GM12874 (cell line): ENCODE measurements at regions not wholly inside any gene's neighbourhood (a gene's known extent, or its start where the extent isn't known, plus 50 kb on each side); places are given as distances from the start of the nearest gene placed in this dataset.

Source experiments
- CTCF ChIP-seq: IDR thresholded peaks from 2 replicates; pipeline ENCODE4 v1.5.1; 2011; ENCODE audit warnings: low read depth, mild to moderate bottlenecking, control low read depth, low read length, moderate library complexity; ENCODE audit not compliant: insufficient read depth

GRCh38 chr16:50455288-50455845, 86.6 kb upstream of the BRD7 start:
- TF ChIP-seq CTCF, result no peak

DNA sequence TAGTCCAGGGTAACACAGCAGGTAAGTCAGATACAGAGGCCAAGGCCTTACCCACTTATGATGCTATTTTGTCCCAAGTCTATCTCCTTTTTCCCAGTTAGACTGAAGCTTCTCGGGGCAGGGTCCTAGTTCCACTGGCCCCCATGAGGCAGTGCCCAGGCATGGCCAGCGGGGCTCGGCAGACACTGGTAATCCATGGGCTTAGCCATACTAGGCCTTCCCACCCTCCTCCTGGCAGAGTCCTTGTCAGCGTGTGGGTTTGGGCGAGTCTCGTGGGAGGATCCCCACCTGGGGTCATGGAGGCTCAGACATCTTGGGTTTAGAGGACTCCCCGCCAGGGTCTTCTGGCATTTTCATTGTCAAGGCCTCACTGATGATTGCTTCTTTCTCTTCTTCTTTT, 84.7 kb upstream of the BRD7 start:
- TF ChIP-seq CTCF, result no peak

DNA sequence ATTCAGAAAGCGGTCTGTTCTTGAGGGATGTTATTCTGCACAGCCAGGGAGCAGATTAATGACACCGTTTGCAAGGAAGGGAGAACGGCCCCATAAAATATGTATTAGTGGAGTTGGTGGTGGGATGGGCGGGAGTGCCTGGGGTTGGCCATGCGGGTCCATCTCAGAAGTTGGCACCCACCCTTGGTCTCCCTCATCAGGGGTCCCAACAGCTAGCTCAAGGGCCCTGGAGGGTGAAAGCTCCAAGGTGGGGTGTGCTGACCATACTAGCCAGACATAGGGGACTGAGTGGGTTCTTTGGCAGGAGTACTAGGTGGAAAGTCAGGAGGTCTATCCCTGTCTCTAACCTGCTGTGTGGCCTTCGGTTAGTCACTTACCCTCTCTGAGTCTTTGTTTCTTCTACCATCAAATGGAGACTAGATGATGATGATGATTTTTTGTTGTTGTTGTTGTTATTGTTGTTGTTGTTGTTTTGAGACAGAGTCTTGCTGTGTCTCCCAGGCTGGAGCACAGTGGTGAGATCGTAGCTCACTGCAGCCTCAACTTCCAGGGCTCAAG, 83.2 kb upstream of the BRD7 start:
- no peak for TF ChIP-seq CTCF

GRCh38 chr16:50450957-50451356, 82.2 kb upstream of the BRD7 start:
- no peak for TF ChIP-seq CTCF

DNA sequence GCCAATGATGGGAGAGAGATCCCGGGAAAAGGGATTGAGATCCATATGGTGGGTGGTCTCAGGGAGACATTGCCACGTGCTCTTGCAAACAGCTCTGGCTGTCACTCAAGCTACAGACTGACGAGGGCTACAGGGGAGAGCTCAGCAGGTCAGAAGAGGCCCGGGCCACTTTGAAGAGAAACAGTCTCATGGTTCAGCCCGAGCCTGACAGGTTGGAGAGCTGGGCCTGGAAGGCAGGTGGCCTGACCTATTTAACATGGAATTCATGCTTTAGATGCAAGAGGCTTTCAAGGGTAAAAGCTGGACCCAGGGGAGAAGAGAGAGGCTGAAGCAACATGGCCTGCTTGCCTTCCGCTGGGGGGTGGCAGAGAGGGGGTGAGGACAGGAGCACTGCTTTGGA, 81.0 kb upstream of the BRD7 start:
- no peak for TF ChIP-seq CTCF

DNA sequence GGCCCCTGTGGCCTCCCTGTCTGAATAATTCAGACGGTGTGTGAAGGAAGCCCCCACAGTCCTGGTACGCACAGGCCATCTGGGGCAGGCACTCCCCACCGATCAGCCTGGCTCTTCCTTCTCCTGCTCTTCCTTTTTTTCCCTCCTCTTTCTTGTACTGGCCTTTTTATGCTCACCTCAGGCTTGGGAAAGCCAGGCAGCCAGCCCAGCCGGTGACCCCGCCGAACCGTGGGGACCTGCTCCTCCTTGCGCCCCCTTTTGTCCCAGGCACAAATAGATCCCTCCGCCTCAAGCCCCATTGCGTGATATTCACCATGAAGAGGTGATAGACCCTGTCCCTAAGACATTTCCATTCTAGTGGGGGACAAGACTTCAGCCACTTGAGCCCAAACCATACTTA, 80.2 kb upstream of the BRD7 start:
- TF ChIP-seq CTCF, result no peak

- TF ChIP-seq CTCF, result no peak
These were observed 79.7 kb upstream of the BRD7 start for GRCh38 chr16:50448522-50448921.
